ENCODE measurements at regions not wholly inside any gene's neighbourhood (a gene's known extent, or its start where the extent isn't known, plus 50 kb on each side); places are given as distances from the start of the nearest gene placed in this dataset.

DNA sequence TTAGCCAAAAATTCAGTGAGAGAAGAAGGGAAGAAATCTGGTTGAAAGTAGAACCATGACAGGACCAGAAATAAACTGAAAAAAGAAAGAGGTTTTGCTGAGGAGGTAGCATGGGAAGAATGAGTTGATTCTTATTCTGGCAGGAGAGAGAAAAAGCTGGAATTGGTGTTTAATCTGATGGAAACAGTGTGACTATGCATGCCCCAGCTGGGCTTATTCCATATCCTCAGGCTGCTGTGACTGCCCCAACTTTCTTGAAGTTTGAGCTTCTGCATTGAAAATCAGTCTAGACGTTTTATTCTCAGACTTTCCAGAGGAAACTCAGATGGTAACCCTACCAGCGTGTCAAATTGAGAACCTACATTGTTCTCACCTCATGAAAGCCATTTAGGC is 352.5 kb upstream of the DCBLD2 start:
- TF ChIP-seq, protein P1, sequence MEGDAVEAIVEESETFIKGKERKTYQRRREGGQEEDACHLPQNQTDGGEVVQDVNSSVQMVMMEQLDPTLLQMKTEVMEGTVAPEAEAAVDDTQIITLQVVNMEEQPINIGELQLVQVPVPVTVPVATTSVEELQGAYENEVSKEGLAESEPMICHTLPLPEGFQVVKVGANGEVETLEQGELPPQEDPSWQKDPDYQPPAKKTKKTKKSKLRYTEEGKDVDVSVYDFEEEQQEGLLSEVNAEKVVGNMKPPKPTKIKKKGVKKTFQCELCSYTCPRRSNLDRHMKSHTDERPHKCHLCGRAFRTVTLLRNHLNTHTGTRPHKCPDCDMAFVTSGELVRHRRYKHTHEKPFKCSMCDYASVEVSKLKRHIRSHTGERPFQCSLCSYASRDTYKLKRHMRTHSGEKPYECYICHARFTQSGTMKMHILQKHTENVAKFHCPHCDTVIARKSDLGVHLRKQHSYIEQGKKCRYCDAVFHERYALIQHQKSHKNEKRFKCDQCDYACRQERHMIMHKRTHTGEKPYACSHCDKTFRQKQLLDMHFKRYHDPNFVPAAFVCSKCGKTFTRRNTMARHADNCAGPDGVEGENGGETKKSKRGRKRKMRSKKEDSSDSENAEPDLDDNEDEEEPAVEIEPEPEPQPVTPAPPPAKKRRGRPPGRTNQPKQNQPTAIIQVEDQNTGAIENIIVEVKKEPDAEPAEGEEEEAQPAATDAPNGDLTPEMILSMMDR (IDR thresholded peaks at IDR 0.05) = no peak
- TF ChIP-seq EP300 (IDR thresholded peaks at IDR 0.05) = no peak

Data from stomach (tissue), 4 donors.